Femur (tissue), 1 donor: ENCODE measurements at regions not wholly inside any gene's neighbourhood (a gene's known extent, or its start where the extent isn't known, plus 50 kb on each side); places are given as distances from the start of the nearest gene placed in this dataset.
"Not testable (repeated sequence)": the region's sequence is repeated elsewhere in the genome, so short reads cannot be mapped to it uniquely, and the experiment has no call there.

Experiments
- DNase-seq: peaks from one replicate; pipeline ENCODE4 v3.0.0-alpha.2; 2017

DNA sequence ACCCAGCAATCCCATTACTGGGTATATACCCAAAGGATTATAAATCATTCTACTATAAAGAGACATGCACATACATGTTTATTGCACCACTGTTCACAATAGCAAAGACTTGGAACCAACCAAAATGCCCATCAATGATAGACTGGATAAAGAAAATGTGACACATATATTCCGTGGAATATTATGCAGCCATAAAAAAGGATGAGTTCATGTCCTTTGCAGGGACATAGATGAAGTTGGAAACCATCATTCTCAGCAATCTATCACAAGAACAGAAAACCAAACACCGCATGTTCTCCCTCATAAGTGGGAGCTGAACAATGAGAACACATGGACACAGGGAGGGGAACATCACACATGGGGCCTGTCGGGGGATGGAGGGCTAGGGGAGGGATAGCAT is 113.2 kb upstream of the PRSS1 start:
- not testable (repeated sequence) for DNase-seq

GRCh38 chr7:142632271-142633134 is 116.8 kb upstream of the PRSS1 start:
- DNase-seq = peak; percentile 44

DNA sequence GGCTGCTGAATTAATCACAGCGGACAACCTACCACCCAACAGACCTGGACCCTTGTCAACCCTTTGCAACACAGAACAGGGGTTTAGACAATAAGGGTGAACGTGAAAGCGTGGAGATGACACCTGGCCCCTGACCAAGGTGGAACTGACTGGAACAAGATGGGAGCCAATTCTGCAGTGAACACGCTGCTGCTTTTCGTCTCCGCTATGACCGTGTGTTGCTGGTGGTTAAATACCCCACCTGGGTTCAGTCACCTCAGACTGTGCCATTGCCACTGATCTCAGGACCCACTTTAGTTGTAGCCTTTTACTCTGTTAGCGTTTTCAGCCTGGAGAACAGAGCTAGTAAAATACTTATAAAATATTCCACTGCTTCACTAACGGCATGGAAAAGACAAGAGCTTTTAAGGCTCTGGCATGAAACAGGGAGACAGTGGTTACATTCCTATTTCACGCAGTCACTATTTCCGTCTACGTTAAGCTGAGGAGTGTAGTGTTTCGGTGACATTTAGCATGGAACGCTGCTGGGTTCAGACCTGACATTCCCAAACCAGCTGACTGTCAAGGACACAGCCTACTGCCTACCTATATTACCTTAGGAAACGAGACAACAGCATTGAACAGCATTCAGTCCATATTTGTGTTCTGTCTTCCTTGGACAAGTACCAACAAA is 119.5 kb upstream of the PRSS1 start:
- DNase-seq = no peak

- DNase-seq = no peak
Observed at GRCh38 chr7:142628945-142629344, 120.3 kb upstream of the PRSS1 start.

DNA sequence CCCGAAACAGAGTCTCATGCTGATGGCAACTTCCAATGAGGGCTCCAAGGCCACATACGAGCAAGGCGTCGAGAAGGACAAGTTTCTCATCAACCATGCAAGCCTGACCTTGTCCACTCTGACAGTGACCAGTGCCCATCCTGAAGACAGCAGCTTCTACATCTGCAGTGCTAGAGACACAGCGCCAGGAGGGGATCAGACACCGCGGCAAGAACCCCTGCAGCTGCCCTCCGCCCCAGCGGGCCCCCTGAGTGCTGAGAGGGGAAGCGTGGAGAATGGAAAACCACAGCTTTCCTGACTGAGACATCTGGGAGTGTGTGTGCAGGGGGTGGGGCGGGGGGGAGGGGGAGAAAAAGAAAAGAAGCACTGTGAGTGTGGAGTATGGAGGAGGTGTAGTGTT is 122.0 kb upstream of the PRSS1 start:
- DNase-seq = not testable (repeated sequence)

DNA sequence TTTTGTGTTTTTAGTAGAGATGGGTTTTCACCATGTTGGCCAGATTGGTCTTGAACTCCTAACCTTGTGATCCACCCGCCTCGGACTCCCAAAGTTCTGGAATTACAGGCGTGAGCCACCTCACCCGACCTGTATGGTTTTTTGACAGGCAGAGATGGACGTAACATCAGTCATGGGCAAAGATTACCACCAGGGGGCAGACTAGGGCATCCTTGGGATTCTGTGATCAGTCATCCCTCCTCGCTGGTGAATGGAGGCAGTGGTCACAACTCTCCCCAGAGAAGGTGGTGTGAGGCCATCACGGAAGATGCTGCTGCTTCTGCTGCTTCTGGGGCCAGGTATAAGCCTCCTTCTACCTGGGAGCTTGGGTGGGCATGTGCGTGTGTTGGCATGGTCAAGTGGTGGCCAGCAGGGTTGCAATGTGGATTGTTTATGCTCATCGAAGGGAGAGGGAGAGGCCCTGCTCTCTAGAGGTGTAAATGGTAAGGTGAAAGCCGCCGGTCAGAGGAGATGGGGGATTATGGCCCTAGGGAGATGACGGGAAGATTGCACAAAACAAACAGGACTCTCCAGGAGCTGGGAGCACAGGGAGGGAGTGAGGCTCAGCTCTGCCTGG is 122.7 kb upstream of the PRSS1 start:
- DNase-seq = peak; percentile 34

DNA sequence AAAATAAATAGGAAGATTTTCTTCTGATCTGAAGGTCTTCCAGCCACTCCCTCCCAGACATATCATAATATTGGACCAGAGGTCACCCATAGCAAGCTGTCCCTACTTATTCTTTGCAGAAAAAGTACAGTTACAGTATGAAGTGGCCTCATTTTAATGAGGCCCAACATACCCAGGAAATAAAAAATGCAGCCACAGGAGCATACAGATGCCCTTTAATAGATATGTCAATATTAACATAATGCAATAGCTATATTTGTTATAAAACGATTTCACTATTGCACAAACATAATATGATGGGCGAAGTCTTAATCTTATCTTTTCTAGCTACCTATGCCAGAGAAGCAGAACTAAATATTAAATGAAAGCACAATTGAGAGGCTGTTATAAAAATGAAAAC is 124.1 kb upstream of the PRSS1 start:
- DNase-seq = not testable (repeated sequence)

DNA sequence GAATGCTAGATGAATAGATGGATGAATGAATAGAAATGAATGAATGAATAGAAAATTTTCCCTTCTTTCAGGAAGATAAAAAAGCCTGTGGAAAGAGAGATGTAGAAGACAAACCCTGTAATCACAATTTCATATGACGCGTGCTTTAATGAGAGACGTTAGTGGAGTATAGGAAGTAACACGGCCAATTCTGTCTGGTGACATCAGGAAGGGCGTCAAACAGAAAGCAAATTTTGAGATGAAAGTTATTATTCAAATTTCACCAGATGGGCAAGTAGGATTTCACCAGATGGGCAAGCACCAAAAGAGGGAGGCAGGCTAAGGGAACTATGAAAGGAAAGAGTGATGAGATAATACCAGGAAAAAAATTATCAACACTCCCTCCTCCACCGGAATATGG is 128.9 kb upstream of the PRSS1 start:
- no peak for DNase-seq

- no peak for DNase-seq
Observed at GRCh38 chr7:142618655-142619351, 130.5 kb upstream of the PRSS1 start.

DNA sequence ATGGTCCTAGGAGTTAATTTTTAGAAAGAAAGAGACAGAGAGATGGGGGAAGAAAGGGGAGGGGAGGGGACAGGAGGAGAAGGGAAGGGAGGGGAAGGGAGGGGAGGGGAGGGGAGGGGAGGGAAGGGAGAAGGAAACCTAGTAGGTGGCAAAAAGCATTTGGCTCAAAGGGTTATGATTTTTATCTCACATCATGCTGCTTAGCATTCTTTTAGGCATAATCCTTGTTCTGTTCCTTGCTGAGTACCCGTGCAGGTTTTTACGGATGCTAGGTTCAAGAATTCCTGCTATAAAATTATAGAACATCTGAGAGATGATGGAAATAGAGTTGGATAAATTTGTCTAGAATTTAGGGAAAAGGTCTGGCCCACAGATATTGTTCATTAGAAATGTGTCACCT is 132.4 kb upstream of the PRSS1 start:
- DNase-seq = no peak

- DNase-seq = no peak
Observed at GRCh38 chr7:142616121-142616643, 133.1 kb upstream of the PRSS1 start.

- no peak for DNase-seq
Observed at GRCh38 chr7:142615508-142615907, 133.8 kb upstream of the PRSS1 start.

- DNase-seq = no peak
Observed at GRCh38 chr7:142614116-142614515, 135.2 kb upstream of the PRSS1 start.

DNA sequence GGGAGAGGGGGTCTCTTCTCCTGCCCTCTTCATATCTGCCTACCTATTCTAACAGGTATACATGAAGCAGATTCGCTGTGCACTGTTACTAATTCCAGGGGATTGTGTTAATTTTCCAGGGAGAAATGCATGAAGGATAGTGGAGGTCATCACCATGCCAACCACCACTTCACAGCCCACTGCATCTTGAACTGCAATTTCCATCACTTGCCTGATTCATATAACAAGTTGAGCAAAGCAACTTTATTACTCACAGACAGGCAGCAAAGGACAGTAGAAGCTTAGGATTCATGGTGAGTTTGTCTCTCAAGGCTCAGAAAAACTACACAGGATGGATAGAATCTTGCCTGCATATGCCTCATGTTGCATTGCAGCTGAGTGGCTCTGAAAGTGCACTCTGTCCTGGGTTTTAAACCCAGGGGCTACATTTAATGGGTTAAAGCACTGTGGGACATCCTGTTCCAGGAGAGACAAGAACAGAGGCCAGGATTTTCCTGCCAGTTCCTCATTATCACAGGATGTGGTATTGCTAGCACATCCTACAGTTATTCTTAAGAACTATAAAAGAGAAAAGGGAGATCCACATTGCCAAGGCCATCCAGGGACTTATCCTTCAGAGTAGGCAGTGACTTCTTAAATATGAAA is 136.9 kb upstream of the PRSS1 start:
- DNase-seq = no peak

- no peak for DNase-seq
Observed at GRCh38 chr7:142611566-142612236, 137.6 kb upstream of the PRSS1 start.

DNA sequence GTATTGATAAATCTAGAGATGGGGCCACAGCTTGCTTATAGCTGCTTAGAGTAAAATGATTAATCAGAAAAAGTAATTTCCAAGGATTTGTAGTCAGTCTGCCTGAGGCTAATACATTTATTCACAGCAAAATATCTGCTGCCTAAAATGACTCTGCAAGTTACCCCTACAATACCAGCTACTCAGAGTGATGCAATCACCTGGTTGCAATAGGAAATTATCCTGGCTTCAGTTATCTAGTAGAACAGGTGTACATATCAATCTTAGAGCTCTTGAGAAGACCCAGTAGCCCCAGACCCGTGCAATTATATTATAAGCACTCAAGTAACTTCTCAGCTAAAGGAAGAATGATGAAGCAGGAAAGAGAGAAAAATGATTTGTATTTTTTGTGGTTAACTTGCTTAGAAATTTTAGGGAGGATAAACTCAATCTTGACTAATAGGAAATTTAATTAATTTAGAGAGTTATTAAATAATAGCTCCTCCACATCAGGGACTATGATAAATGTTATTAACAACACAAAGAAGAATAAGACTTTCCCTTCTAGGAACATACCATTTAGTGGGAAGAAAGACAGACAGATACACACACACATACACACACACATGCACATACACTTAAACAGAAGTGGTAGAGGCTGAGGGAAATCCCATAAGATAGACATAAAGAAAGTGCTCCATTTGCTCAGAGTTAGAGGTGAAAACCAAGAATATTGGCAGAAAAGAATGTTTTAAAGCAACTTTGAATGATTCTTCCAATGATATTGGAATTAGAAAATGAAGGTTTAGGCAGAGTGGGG is 140.4 kb upstream of the PRSS1 start:
- DNase-seq = no peak

GRCh38 chr7:142607351-142607750 is 141.9 kb upstream of the PRSS1 start:
- DNase-seq = no peak

DNA sequence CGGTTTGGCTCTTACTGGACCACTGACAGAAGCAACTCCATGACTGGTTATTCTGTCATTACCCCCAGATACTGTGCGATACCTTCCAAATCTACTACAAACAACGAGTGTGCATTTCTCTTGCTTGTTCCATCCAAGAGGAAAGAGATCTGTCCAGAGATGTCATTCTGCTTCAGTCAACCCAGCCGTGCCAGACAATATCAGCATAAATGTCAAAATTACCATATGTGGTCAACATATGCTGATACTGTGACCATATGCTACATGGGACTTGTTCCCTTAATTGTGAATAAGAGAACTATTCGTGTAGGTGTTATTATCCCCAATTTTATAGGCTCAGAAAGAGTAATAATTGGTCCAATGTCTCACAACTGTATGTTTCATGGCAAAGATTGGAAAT is 143.2 kb upstream of the PRSS1 start:
- no peak for DNase-seq

DNA sequence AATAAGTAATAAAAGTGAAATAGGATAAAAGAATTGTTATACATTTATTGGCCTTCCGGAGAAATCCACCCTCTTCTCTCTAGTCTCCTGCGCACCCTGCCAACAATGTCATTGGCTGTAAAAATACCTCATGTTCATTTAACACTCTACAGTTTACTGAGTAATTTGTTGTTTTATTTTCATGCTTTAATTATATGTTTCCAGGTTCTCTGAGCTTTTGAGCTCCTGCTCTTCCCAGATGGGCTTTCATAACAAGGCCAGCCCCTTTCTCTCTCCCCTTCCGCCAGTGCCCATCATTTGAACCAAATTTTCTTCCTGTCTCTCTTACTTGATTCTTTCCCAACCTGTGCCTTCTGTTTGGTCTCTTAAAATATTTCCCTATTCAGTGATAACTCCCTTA is 144.6 kb upstream of the PRSS1 start:
- DNase-seq = no peak

- peak; percentile 33 for DNase-seq
Observed at GRCh38 chr7:142603870-142604448, 145.3 kb upstream of the PRSS1 start.

DNA sequence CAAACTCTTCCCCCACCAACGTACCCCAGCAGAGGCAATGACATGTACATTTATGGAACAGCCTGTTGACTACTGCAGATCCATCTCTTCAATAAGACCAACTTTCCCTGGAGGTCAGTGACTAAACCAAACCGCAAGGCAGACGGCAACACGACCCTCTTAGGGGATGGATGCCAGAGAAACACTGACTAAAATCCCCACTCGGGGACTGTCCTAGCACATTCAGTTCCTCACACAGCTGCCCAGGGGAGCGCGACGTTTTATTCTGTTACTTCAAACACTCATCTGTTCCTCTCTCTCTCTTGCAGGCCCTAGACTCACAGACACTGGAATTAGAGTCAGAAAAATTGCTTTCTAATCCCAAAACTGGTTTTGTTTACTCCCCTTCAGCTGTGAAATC is 146.5 kb upstream of the PRSS1 start:
- no peak for DNase-seq
